ENCODE measurements at regions not wholly inside any gene's neighbourhood (a gene's known extent, or its start where the extent isn't known, plus 50 kb on each side); places are given as distances from the start of the nearest gene placed in this dataset.

- no peaks in the 10 kb centered on the region for H3K79me1 ChIP-seq (ENCODE audit: insufficient read depth, low read depth, low read length, poor library complexity, severe bottlenecking)
- no peak overlapping the region for H3K23ac ChIP-seq (ENCODE audit: insufficient read length, low read depth, low read length)
- peaks cover 0 to 3% of the 10 kb centered on the region in 2 experiments; a peak in 2 of 5 replicates for H3K9me3 Mint-ChIP-seq
- no peak overlapping the region for H3K4me3 Mint-ChIP-seq
- H3K27me3 Mint-ChIP-seq (ENCODE audit: low read depth), result no peaks in the 10 kb centered on the region
- H3K9me3 ChIP-seq (ENCODE audit: control insufficient read depth, low read depth, low read length), result no peaks in the 10 kb centered on the region
- H3K79me2 ChIP-seq (ENCODE audit: insufficient read depth, low read length), result no peaks in the 10 kb centered on the region
- no peak overlapping the region for H4K8ac ChIP-seq (replicated peaks; ENCODE audit: insufficient read length, low read depth, low read length)
- H3K56ac ChIP-seq (ENCODE audit: insufficient read length, low read depth, low read length), result no peak overlapping the region
- H3K4ac ChIP-seq (ENCODE audit: low read depth, low read length), result no peak overlapping the region
- TF ChIP-seq CTCF (conservative IDR thresholded peaks at IDR 0.05), result no peak
- no peaks in the 10 kb centered on the region for H3K4me1 Mint-ChIP-seq
- no peaks in the 10 kb centered on the region for H3K4me1 ChIP-seq (ENCODE audit: insufficient read depth, low read length)
- H3K14ac ChIP-seq (ENCODE audit: insufficient read depth, low read length), result no peak overlapping the region
- H2BK20ac ChIP-seq (ENCODE audit: low read depth, low read length, poor library complexity, severe bottlenecking), result no peak overlapping the region
- H3K23me2 ChIP-seq (ENCODE audit: insufficient read length, low read depth, low read length, poor library complexity, severe bottlenecking), result no peaks in the 10 kb centered on the region
- no peaks in the 10 kb centered on the region for H3K27me3 ChIP-seq (ENCODE audit: insufficient read depth, low read length)
- H4K91ac ChIP-seq (ENCODE audit: insufficient read length, low read depth, low read length), result no peak overlapping the region
- H3K18ac ChIP-seq (ENCODE audit: insufficient read length, low read depth, low read length), result no peak overlapping the region
- H3K27ac Mint-ChIP-seq, result no peak overlapping the region
- H2BK12ac ChIP-seq (ENCODE audit: insufficient read length, low read depth, low read length), result no peak overlapping the region
- H3T11ph ChIP-seq (ENCODE audit: low read length), result no peak overlapping the region
- H3K9ac ChIP-seq (ENCODE audit: extremely low read depth, insufficient read length, low read length), result no peak overlapping the region
- no peak overlapping the region for H3K27ac ChIP-seq (ENCODE audit: insufficient read length, low read depth, low read length)
- H2BK5ac ChIP-seq (ENCODE audit: insufficient read length, low read length), result no peak overlapping the region
- H2BK15ac ChIP-seq (ENCODE audit: low read depth, low read length), result no peak overlapping the region
- H2BK120ac ChIP-seq (ENCODE audit: low read depth, low read length, poor library complexity, severe bottlenecking), result no peak overlapping the region
- H2AK5ac ChIP-seq (ENCODE audit: insufficient read length, low read length), result no peak overlapping the region
- no peaks in the 10 kb centered on the region for H3K36me3 Mint-ChIP-seq (ENCODE audit: insufficient read depth in 1 of 3, low read depth in 3 of 3)
- H4K20me1 ChIP-seq (ENCODE audit: control insufficient read depth, insufficient read depth, insufficient read length), result no peaks in the 10 kb centered on the region
- no peak overlapping the region for H3K4me2 ChIP-seq (ENCODE audit: insufficient read depth, insufficient read length, low read length)
- DNase-seq, result no peak
- H2AFZ ChIP-seq (ENCODE audit: low read length), result no peak overlapping the region
- no peak overlapping the region for H4K5ac ChIP-seq (ENCODE audit: insufficient read length, low read depth, low read length)
- WGBS (ENCODE audit: extremely low coverage, insufficient read length, low lambda C conversion rate), result no CpG with 5 or more reads among the region's 3 CpGs
Observed at GRCh38 chr1:238501290-238501689, 610.6 kb upstream of the ZP4 start.
